Esophagus squamous epithelium (tissue), 5 donors: ENCODE measurements at regions not wholly inside any gene's neighbourhood (a gene's known extent, or its start where the extent isn't known, plus 50 kb on each side); places are given as distances from the start of the nearest gene placed in this dataset.

Experiments
- DNase-seq: peaks from one replicate; lab custom pipeline; 2025; lab: John Stamatoyannopoulos, UW
- H3K27ac ChIP-seq, 4 donors: fragments of 200-600 bp; sonication (generic); one replicate each; pipeline ENCODE4 v1.5.1; 2016 to 2019; ENCODE audit warnings: mild to moderate bottlenecking in 1 of 4
- H3K27me3 ChIP-seq, 4 donors: fragments of 200-600 bp; sonication (generic); 1 replicate in 3 of 4; 2 replicates in 1 of 4; pipeline versions ENCODE4 v1.5.1 to v1.6.0; 2017 to 2021; ENCODE audit warnings: antibody characterized with exemption in 1 of 4
- H3K36me3 ChIP-seq, 3 donors: fragments of 200-600 bp; sonication (generic); one replicate each; pipeline ENCODE4 v1.5.1; 2016 to 2019
- H3K4me1 ChIP-seq, 3 donors: fragments of 200-600 bp; sonication (generic); one replicate each; pipeline ENCODE4 v1.5.1; 2017 to 2019
- H3K4me3 ChIP-seq, 4 donors: fragments of 200-600 bp; sonication (generic); 1 replicate in 3 of 4; 2 replicates in 1 of 4; pipeline ENCODE4 v1.5.1; 2016 to 2019; ENCODE audit warnings: mild to moderate bottlenecking in 2 of 4, moderate library complexity in 1 of 4
- H3K9me3 ChIP-seq, 3 donors: fragments of 200-600 bp; sonication (generic); one replicate each; pipeline ENCODE4 v1.5.1; 2016 to 2019
- POLR2A ChIP-seq, 4 donors: fragments of 450-650 bp; IDR thresholded peaks; one replicate each; pipeline ENCODE4 v1.6.1; 2017; ENCODE audit warnings: antibody characterized with exemption in 4 of 4, mild to moderate bottlenecking in 4 of 4, moderate library complexity in 3 of 4
- WGBS, 2 donors: methylation state at CpG; one replicate each; pipeline ENCODE4 v1.1.5; 2018; 5-methylcytosine and 5-hydroxymethylcytosine counted together
- intact Hi-C: fragments of 100-400 bp; cut with DNase I; formaldehyde crosslinking; loops from one replicate; pipeline ENCODE4 v1.15.0; 2022
- TF ChIP-seq, protein P1 (sequence below), 6 experiments: fragments of 450-650 bp in 4 of 6; fragments of 200-600 bp in 2 of 6; sonication (generic) in 2 of 6; IDR thresholded peaks; one replicate each; pipeline ENCODE4 v1.5.1; 2016 to 2019; ENCODE audit warnings: antibody characterized with exemption in 6 of 6, mild to moderate bottlenecking in 4 of 6, moderate library complexity in 4 of 6
- donor health status: DM: yes; HTN: yes; CAD: no.

DNA sequence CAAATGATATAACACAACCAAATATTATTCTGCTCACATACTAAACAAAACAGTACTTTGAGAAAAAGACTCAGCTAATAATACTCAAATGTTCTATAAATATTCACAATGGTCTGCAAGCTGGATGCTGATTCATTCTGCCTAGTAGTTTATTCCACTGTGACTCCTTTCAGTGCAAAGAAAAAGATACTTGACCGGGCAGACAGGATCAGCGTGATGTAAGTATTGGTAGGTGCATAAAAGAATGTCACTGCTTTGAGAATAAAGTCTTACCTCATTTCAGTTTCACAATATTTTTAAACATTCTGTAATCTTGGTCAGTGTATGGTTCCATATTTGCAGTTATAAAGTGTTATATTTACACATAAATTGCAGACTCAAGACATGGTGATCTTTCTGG lies 223.0 kb upstream of the NUDT12 start:
- intact Hi-C loops: no loop called here
- DNase-seq: no peak
- H3K9me3 ChIP-seq: peaks cover 0 to 9% (median 3%) of the 10 kb centered on the region in 3 donors
- 40 to 60% methylated on average over 2 of the region's 2 CpGs for WGBS, 2 donors
- H3K4me3 ChIP-seq: no peak overlapping the region
- no peak for TF ChIP-seq POLR2A (IDR thresholded peaks at IDR 0.05)
- TF ChIP-seq, protein P1, sequence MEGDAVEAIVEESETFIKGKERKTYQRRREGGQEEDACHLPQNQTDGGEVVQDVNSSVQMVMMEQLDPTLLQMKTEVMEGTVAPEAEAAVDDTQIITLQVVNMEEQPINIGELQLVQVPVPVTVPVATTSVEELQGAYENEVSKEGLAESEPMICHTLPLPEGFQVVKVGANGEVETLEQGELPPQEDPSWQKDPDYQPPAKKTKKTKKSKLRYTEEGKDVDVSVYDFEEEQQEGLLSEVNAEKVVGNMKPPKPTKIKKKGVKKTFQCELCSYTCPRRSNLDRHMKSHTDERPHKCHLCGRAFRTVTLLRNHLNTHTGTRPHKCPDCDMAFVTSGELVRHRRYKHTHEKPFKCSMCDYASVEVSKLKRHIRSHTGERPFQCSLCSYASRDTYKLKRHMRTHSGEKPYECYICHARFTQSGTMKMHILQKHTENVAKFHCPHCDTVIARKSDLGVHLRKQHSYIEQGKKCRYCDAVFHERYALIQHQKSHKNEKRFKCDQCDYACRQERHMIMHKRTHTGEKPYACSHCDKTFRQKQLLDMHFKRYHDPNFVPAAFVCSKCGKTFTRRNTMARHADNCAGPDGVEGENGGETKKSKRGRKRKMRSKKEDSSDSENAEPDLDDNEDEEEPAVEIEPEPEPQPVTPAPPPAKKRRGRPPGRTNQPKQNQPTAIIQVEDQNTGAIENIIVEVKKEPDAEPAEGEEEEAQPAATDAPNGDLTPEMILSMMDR (IDR thresholded peaks at IDR 0.05): no peak
- H3K27ac ChIP-seq: no peak overlapping the region
- H3K27me3 ChIP-seq: no peaks in the 10 kb centered on the region
- H3K36me3 ChIP-seq: no peaks in the 10 kb centered on the region
- H3K4me1 ChIP-seq: no peaks in the 10 kb centered on the region

- no peaks in the 10 kb centered on the region for H3K27me3 ChIP-seq
- no peaks in the 10 kb centered on the region for H3K9me3 ChIP-seq
- no peaks in the 10 kb centered on the region for H3K4me1 ChIP-seq
- WGBS, 2 donors: 94% methylated on average over 1 of the region's 1 CpG
- no peak for DNase-seq
- TF ChIP-seq POLR2A (IDR thresholded peaks at IDR 0.05): no peak
- TF ChIP-seq, protein P1 (IDR thresholded peaks at IDR 0.05): no peak
- no peaks in the 10 kb centered on the region for H3K36me3 ChIP-seq
- H3K27ac ChIP-seq: no peak overlapping the region
- H3K4me3 ChIP-seq: no peak overlapping the region
- intact Hi-C loops: no loop called here
Measured at GRCh38 chr5:103783669-103784068, 221.1 kb upstream of the NUDT12 start.

- H3K36me3 ChIP-seq: no peaks in the 10 kb centered on the region
- 70 to 83% methylated on average over 2 of the region's 2 CpGs for WGBS, 2 donors
- H3K4me3 ChIP-seq: no peak overlapping the region
- no peak for TF ChIP-seq POLR2A (IDR thresholded peaks at IDR 0.05)
- TF ChIP-seq, protein P1 (IDR thresholded peaks at IDR 0.05): no peak
- no peak for DNase-seq
- H3K27ac ChIP-seq: no peak overlapping the region
- no peaks in the 10 kb centered on the region for H3K9me3 ChIP-seq
- no peaks in the 10 kb centered on the region for H3K4me1 ChIP-seq
- intact Hi-C loops: no loop called here
- H3K27me3 ChIP-seq: no peaks in the 10 kb centered on the region
Measured at GRCh38 chr5:103780794-103781193, 218.2 kb upstream of the NUDT12 start.

DNA sequence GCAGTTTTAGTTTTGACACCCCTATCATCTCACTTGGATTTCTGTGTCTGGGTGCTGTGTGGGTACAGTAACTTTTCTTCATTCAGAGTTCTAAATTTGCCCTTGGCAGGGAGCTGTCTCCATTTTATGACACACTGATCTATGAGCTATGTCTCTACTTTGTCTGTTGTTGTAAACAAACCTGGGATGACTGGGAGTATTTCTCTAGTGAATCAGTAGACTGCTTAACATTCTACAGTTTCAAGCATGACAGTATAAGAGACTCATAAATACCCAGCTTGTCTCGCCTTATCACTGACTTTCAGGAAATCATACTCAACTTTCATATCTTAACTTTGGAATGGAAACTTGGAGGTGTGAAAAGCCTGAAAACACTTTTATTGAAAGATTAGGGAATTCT lies 212.1 kb upstream of the NUDT12 start:
- H3K27ac ChIP-seq: no peak overlapping the region
- no peaks in the 10 kb centered on the region for H3K4me1 ChIP-seq
- no peaks in the 10 kb centered on the region for H3K9me3 ChIP-seq
- H3K36me3 ChIP-seq: no peaks in the 10 kb centered on the region
- no peak for DNase-seq
- WGBS, 2 donors: 82 to 92% methylated on average over 1 of the region's 1 CpG
- intact Hi-C loops: no loop called here
- no peak overlapping the region for H3K4me3 ChIP-seq
- H3K27me3 ChIP-seq: no peaks in the 10 kb centered on the region
- TF ChIP-seq POLR2A (IDR thresholded peaks at IDR 0.05): no peak
- TF ChIP-seq, protein P1 (IDR thresholded peaks at IDR 0.05): no peak

DNA sequence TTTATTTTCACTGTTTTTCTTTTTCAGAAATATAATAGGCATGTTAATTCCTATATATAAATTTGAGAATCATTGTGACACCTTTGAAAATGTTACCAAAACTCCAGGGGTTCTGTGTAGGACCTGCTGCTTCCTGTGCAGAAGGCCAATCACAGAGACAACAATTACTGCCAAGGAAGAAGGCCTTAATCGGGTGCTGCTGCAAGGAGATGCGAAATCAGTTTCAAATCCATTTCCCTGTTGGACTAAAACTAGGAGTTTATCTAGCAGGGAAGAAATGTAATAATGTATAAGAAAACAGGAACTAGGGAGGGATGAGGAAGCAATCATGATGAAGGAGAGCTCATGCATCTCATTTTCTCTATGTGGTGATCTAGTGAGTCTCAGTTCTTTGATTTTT lies 209.7 kb upstream of the NUDT12 start:
- no peaks in the 10 kb centered on the region for H3K4me1 ChIP-seq
- TF ChIP-seq, protein P1 (IDR thresholded peaks at IDR 0.05): no peak
- no peak for TF ChIP-seq POLR2A (IDR thresholded peaks at IDR 0.05)
- no peak for DNase-seq
- no peaks in the 10 kb centered on the region for H3K36me3 ChIP-seq
- no peaks in the 10 kb centered on the region for H3K9me3 ChIP-seq
- no peak overlapping the region for H3K27ac ChIP-seq
- H3K27me3 ChIP-seq: no peaks in the 10 kb centered on the region
- no peak overlapping the region for H3K4me3 ChIP-seq
- intact Hi-C loops: no loop called here
- WGBS, 2 donors: 84 to 94% methylated on average over 2 of the region's 2 CpGs
